ENCODE measurements at regions not wholly inside any gene's neighbourhood (a gene's known extent, or its start where the extent isn't known, plus 50 kb on each side); places are given as distances from the start of the nearest gene placed in this dataset.

DNA sequence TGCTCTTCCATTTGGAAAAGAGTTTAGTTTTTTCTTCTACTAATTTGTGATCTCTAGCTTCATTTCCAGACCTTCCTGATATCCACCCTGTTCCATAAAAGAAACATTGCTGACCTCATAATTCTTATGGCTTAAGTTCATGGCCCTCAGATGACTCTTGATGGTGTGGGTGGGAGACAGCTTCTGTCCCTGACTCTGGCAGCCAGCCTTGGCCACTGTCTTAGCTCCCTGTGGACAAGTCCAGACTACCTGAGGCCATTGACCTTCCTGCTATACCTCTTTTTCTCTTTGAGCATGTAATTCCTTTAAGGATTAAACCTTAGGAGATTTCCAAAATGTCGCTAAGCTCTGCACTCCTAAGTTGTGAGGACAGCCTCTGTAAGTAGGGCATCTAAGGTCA is 101.1 kb upstream of the DAP start:
- no peaks in the 10 kb centered on the region for H4K20me1 ChIP-seq (ENCODE audit: insufficient read depth, low read length)
- WGBS (ENCODE audit: insufficient coverage): 100% methylated on average over 1 of the region's 1 CpG
- Mint-ChIP-seq H3K4me3 (no peak overlapping the region), H3K27me3 (ENCODE audit: low read depth in 3 of 3) (peaks cover 1 to 13% (median 9%) of the 10 kb centered on the region in 3 donors), H3K27ac (no peak overlapping the region), H3K9me3 (peaks cover 0 to 1% (median 0%) of the 10 kb centered on the region in 7 donors), H3K36me3 (no peaks in the 10 kb centered on the region), H3K4me1 (peaks cover 14% of the 10 kb centered on the region)
- no peaks in the 10 kb centered on the region for H3K9me3 ChIP-seq (replicated peaks in 1 of 2; ENCODE audit: control insufficient read depth in 1 of 2, insufficient read depth in 1 of 2, low read length in 2 of 2)
- H3K27me3 ChIP-seq (ENCODE audit: control insufficient read depth in 2 of 2, insufficient read depth in 2 of 2, low read length in 2 of 2): peaks cover 0 to 3% of the 10 kb centered on the region in 2 donors
- no peak overlapping the region for H3K4me2 ChIP-seq (replicated peaks; ENCODE audit: extremely low read depth, low read length, poor library complexity, severe bottlenecking)
- no peak for DNase-seq
- TF ChIP-seq, protein P1, sequence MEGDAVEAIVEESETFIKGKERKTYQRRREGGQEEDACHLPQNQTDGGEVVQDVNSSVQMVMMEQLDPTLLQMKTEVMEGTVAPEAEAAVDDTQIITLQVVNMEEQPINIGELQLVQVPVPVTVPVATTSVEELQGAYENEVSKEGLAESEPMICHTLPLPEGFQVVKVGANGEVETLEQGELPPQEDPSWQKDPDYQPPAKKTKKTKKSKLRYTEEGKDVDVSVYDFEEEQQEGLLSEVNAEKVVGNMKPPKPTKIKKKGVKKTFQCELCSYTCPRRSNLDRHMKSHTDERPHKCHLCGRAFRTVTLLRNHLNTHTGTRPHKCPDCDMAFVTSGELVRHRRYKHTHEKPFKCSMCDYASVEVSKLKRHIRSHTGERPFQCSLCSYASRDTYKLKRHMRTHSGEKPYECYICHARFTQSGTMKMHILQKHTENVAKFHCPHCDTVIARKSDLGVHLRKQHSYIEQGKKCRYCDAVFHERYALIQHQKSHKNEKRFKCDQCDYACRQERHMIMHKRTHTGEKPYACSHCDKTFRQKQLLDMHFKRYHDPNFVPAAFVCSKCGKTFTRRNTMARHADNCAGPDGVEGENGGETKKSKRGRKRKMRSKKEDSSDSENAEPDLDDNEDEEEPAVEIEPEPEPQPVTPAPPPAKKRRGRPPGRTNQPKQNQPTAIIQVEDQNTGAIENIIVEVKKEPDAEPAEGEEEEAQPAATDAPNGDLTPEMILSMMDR (IDR thresholded peaks at IDR 0.05): no peak
- H3K27ac ChIP-seq (ENCODE audit: low read depth in 1 of 2, low read length in 2 of 2): no peak overlapping the region
- H3K4me3 ChIP-seq (replicated peaks in 1 of 3; ENCODE audit: low read depth in 2 of 3, low read length in 3 of 3): no peak overlapping the region
- H3K79me2 ChIP-seq (ENCODE audit: insufficient read depth, low read length): no peaks in the 10 kb centered on the region
- no peak overlapping the region for H3K9ac ChIP-seq (ENCODE audit: insufficient read depth, low read length, poor library complexity, severe bottlenecking)
- H2AFZ ChIP-seq (ENCODE audit: insufficient read depth, low read depth, low read length, poor library complexity, severe bottlenecking): no peak overlapping the region
- no peaks in the 10 kb centered on the region for H3K36me3 ChIP-seq (replicated peaks in 1 of 2; ENCODE audit: control insufficient read depth in 1 of 2, insufficient read depth in 2 of 2, low read length in 2 of 2)
- H3K4me1 ChIP-seq (ENCODE audit: control insufficient read depth in 1 of 2, insufficient read depth in 2 of 2, low read length in 2 of 2): peaks cover 3 to 4% of the 10 kb centered on the region in 2 donors
- intact Hi-C loops (cut with micrococcal nuclease): no loop called here

DNA sequence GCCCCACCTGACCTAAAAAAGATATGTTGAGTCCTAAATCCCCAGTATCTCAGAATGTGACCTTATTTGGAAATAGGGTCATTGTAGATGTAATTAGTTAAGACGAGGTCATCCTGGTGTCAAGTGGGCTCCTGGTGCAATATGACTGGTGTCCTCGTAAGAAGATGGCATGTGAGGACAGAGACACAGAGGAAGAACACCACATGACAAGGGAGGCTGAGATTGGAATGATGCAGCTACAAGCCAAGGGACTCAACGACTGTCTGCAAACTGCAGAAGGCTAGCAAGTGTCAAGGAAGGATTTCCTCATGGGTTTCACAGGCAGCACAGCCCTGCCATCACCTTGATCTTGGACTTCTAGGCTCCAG is 100.4 kb upstream of the DAP start:
- TF ChIP-seq, protein P1 (IDR thresholded peaks at IDR 0.05): no peak
- H3K9me3 ChIP-seq (replicated peaks in 1 of 2; ENCODE audit: control insufficient read depth in 1 of 2, insufficient read depth in 1 of 2, low read length in 2 of 2): no peaks in the 10 kb centered on the region
- no peak for DNase-seq
- H3K79me2 ChIP-seq (ENCODE audit: insufficient read depth, low read length): no peaks in the 10 kb centered on the region
- Mint-ChIP-seq H3K27ac (no peak overlapping the region), H3K9me3 (peaks cover 0 to 1% (median 0%) of the 10 kb centered on the region in 7 donors), H3K36me3 (peaks cover 0 to 1% of the 10 kb centered on the region in 2 donors), H3K4me3 (no peak overlapping the region), H3K4me1 (peaks cover 20% of the 10 kb centered on the region), H3K27me3 (ENCODE audit: low read depth in 3 of 3) (peaks cover 1 to 15% (median 11%) of the 10 kb centered on the region in 3 donors)
- intact Hi-C loops (cut with micrococcal nuclease): no loop called here
- no peaks in the 10 kb centered on the region for H3K36me3 ChIP-seq (replicated peaks in 1 of 2; ENCODE audit: control insufficient read depth in 1 of 2, insufficient read depth in 2 of 2, low read length in 2 of 2)
- H2AFZ ChIP-seq (ENCODE audit: insufficient read depth, low read depth, low read length, poor library complexity, severe bottlenecking): no peak overlapping the region
- peaks cover 0 to 3% of the 10 kb centered on the region in 2 donors for H3K27me3 ChIP-seq (ENCODE audit: control insufficient read depth in 2 of 2, insufficient read depth in 2 of 2, low read length in 2 of 2)
- H3K4me2 ChIP-seq (replicated peaks; ENCODE audit: extremely low read depth, low read length, poor library complexity, severe bottlenecking): no peak overlapping the region
- H3K9ac ChIP-seq (ENCODE audit: insufficient read depth, low read length, poor library complexity, severe bottlenecking): no peak overlapping the region
- no peak overlapping the region for H3K4me3 ChIP-seq (replicated peaks in 1 of 3; ENCODE audit: low read depth in 2 of 3, low read length in 3 of 3)
- no peak overlapping the region for H3K27ac ChIP-seq (ENCODE audit: low read depth in 1 of 2, low read length in 2 of 2)
- WGBS (ENCODE audit: insufficient coverage): 81% methylated on average over 3 of the region's 3 CpGs
- peaks cover 10 to 11% of the 10 kb centered on the region in 2 donors for H3K4me1 ChIP-seq (ENCODE audit: control insufficient read depth in 1 of 2, insufficient read depth in 2 of 2, low read length in 2 of 2)
- H4K20me1 ChIP-seq (ENCODE audit: insufficient read depth, low read length): no peaks in the 10 kb centered on the region

All from CD14-positive monocyte (primary cell).